Peyer's patch (tissue), 4 donors: ENCODE measurements at regions not wholly inside any gene's neighbourhood (a gene's known extent, or its start where the extent isn't known, plus 50 kb on each side); places are given as distances from the start of the nearest gene placed in this dataset.

Experiments used
- POLR2A ChIP-seq, 2 donors: fragments of 450-650 bp; IDR thresholded peaks; one replicate each; pipeline ENCODE4 v1.5.1; 2017; ENCODE audit warnings: antibody characterized with exemption in 2 of 2, mild to moderate bottlenecking in 2 of 2, moderate library complexity in 2 of 2
- TF ChIP-seq, protein P1 (sequence below), 6 experiments: fragments of 450-650 bp in 4 of 6; fragments of 200-600 bp in 2 of 6; sonication (generic) in 1 of 6; IDR thresholded peaks; one replicate each; pipeline ENCODE4 v1.5.1; 2017 to 2019; ENCODE audit warnings: antibody characterized with exemption in 6 of 6, mild to moderate bottlenecking in 3 of 6, moderate library complexity in 1 of 6

DNA sequence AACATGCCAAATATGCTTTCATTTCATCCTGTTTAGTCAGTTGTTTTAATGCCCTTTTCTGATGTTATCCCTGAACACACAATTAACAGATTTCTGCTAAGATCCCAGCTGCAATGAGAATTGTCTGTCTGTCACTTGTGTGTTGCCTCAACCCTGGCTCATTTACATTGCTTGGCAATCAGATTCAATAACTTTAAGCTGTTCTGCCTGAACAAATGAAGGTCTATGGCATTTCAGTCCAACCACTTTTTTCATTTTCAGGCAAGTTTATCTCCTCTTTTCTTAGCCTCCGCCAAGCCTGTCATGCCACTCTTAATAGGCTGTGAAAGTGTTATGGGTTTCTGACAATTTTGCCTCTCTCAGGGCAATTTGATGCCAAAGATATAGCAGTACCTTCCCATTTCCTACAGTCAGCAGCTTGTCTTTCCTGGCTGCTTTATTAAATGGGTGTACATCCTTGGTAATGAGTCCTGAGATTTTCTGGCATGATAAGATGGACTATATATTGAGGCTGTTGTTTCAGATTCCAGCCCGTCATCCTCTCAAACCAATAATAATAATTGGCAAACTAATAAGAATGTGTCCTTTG, 68.7 kb upstream of the ADAMTS9 start:
- TF ChIP-seq POLR2A (IDR thresholded peaks at IDR 0.05) = no peak
- TF ChIP-seq, protein P1, sequence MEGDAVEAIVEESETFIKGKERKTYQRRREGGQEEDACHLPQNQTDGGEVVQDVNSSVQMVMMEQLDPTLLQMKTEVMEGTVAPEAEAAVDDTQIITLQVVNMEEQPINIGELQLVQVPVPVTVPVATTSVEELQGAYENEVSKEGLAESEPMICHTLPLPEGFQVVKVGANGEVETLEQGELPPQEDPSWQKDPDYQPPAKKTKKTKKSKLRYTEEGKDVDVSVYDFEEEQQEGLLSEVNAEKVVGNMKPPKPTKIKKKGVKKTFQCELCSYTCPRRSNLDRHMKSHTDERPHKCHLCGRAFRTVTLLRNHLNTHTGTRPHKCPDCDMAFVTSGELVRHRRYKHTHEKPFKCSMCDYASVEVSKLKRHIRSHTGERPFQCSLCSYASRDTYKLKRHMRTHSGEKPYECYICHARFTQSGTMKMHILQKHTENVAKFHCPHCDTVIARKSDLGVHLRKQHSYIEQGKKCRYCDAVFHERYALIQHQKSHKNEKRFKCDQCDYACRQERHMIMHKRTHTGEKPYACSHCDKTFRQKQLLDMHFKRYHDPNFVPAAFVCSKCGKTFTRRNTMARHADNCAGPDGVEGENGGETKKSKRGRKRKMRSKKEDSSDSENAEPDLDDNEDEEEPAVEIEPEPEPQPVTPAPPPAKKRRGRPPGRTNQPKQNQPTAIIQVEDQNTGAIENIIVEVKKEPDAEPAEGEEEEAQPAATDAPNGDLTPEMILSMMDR (IDR thresholded peaks at IDR 0.05) = no peak
